ENCODE measurements at regions not wholly inside any gene's neighbourhood (a gene's known extent, or its start where the extent isn't known, plus 50 kb on each side); places are given as distances from the start of the nearest gene placed in this dataset.

DNA sequence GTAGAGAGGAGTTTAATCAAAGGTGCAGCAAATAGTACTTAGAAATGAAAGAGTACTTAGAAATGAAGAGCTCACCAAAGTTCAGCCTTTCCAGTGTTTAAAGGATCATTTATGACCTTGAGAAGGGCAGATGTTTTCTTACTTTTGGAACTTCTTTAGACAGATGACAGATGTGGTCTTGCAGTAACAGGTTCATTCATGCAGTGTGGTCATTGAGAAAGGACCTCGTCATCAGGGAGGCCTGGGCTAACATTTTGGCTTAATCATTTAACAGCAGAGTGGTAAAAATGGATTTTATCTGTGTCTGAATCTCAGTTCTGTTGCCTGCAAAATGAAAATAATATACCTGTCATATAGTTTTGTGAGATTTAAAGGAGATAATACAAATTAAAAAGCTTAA is 75.1 kb upstream of the NT5C1B start:
- DNase-seq (ENCODE audit: low read depth in 3 of 3) = no peak

DNA sequence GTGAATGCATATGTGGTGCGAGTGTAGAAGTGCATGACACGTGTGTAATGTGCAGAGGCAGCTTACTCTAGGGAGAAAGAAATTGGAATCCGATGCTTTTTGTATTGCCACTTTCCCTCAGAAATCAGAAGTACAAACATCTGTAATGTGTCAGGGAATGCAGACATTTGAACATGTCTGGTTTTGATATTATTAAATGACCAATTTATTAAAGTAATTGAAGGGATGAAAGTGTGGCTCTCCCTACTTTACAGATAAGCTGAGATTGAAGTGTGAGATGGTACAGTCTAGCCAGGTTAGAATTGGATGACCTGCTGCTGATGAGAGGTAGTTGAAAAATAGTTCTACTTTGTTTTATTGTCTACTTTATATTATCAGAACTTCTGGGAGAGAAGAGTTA is 74.5 kb upstream of the NT5C1B start:
- DNase-seq (ENCODE audit: low read depth in 3 of 3) = no peak

DNA sequence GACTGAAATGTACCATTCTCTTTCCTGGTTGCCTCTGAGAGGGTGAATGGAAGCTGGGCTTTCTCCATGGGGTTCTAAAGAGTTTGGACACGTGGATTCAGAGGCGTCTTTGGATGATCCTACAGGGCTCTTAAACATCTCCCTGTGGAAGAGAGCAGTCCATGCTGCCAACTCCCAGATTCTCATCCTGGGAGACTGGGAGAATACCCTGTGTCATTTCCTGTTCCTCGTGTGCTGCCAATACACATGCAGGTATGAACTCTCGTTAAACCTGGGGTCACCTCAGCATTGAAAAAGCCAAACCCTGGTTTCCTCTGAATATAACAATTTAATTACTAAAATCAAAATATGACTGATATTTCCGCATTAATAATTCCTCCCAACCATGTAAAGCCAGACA is 73.3 kb upstream of the NT5C1B start:
- no peak for DNase-seq (ENCODE audit: low read depth in 3 of 3)

DNA sequence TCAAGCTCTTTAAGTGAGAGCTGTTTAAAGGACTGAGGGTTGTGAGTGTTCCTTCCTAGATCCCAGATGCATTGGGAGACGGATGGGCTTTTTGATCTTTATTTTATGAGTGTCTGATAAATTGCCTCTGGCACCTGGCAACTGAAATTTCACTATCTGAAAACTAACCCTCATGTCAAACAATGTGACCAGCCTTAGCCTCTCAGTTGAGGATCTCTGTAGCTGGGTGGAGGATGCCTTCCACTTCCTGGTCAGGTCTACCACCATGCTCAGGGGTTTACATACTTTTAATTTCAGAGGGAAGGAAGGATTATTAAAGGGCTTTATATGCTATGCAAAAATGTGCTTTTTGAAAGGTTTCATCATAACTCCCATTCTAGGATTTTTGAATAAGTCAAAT is 70.5 kb upstream of the NT5C1B start:
- DNase-seq (ENCODE audit: low read depth in 3 of 3) = no peak

DNA sequence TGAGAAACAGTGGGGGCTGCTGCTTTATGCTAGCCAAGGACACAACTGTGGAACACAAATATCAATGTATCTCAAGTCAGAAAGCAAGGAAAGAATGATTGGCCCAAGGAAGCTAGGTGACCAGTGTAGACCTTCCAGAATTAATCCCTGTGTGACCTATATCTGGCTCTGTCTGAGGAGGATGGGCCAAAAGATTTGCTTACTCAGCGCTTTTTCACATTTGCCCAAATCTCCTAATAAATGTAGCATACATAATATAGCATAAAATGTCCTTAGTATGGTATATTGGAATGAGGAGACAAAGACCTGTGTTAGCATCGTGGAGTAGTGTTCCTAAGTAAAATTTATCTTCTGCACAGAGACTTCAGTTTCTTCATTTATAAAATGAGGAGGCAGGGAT is 66.7 kb upstream of the NT5C1B start:
- no peak for DNase-seq (ENCODE audit: low read depth in 3 of 3)

DNA sequence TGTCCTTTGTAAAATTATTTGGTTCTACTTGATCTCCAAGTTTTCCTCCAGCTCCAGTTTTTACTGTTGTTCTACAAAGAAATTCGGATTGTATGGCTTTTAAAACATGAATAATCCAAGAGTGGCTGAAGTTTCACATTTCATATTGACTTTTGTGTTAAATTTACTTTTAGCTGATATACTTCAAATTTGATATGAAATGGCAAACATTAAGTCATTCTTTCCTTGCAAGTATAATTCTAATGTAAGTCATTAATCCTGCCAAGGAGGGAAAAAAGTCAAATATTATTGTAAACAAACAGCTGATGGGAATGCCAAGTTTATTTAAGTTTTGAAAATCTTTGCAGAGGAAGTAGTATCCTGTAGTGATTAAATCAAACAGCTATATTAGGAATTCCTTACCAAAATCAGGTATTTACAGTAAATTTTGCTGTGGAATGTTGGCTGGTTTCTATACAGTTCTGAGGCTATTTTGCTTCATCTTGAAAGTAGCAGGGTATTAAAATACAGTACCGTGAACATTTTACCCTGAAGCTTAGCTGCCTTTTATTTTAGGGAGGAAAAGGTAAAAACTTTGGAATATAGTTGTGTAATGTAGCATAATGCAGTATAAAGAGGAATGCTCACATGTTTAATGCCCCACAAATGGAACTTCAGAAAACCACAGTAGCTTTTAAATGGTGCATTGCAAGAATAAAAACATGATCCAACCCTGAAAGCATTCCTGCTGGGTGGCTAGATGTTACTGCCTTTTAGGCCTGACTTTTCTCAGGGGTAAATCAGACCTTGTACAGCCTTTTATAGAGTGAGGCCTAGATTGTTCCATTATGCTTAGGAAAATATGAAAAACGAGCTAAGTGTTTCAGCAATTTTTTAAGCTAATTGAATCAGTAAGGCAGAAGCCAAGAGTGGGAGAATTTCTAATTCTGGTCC is 62.7 kb upstream of the NT5C1B start:
- no peak for DNase-seq (ENCODE audit: low read depth in 3 of 3)

DNA sequence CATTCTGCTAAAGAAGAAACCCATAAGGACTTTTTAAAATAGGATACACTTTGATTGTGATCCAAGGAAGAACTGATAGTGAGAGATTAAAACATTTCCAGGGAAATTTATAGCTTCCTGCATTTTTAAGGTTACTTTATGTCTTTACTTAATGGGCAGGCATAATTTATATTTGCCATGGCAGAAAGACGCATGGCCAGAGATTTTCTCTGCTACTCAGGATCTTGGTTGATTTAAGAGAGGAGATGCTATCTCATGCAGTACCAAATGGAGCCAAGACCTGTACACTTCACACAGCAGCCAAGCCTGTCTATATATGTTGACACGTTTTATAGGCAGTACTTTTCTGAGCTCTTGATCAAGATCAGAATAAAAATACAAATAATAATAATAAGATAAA is 60.9 kb upstream of the NT5C1B start:
- DNase-seq (ENCODE audit: low read depth in 3 of 3) = no peak

DNA sequence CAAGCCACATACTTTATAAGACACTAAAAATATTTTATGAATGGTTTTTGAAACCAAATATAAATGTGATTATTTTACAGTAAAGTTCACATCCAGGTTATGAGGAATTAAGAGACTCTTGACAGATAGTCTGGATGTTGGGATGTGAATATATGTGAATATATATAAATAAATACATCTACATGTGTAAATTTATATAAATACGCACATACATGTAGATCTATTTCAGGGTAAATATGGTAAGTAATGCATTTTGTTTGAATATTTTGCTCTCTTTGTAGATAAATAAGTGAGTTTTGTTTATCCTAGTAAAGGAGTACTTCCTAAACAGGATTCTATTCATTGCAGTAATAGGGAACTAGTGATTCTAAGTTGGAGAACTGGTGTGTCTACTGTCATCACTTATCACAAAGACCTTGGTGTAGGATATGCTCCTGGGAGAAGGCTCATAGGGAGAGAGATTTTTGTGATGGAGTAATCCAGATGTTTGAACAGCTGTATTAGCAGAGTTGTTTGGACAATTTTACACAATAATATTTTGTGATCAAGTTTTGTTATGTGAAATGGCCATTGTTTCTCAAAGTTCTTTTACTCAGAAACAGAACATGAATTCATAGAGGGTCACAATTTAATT is 60.2 kb upstream of the NT5C1B start:
- no peak for DNase-seq (ENCODE audit: low read depth in 3 of 3)

DNA sequence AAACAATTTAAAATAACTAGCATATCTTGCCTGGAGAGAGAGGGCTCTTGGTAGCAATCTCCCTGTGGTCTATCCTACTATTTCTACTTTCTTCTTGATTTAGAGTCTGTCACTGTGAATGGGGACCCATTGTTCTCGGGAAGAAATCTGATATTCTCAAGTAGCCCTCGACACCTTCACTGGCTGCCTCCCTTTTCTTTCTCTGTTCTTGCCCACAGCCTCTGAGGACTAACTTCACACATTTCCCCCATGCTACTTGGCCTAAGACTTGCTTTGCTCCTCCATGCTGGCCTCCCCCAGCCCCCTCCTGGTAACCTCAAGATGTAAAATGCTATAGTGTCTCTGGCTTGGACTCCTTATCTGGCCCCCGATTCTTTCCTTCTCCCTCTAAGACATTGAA is 58.8 kb upstream of the NT5C1B start:
- no peak for DNase-seq (ENCODE audit: low read depth in 3 of 3)

DNA sequence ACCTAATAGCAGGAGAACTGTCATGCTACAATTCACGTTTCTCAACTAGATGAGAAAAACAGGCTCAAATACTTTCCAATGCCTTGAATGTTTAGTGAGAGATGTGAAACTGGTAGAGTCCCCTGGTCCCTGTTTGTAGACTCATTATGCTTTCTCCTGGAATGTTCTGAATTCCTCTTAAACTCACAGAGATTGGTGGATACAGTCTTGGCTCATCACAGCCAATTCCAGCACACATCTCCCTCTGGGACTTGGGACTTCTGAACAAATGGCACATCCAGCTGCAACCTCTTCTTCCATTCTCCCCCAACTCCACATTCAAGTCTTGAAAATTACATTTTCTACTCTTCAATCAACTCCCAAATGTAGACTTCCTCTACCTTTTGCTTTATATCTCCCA is 58.4 kb upstream of the NT5C1B start:
- DNase-seq (ENCODE audit: low read depth in 3 of 3) = no peak

DNA sequence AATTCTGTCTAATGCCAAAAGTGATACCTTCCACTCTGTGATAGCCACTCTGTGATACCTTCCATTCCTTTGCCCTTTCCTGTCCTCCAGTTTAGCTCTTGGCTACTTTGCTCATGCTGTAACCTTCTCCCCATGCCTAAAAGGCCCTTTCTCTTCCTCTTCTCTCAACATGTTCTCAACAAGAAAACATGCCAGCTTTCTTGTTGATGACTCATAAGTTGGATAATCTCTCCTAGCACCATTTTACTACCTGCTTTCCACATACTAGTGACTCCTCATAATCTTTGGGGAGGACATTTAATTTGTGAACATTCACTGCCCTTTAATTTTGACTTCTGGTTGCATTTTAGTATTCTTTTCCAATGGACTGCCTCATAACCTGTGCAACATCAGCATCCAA is 55.9 kb upstream of the NT5C1B start:
- no peak for DNase-seq (ENCODE audit: low read depth in 3 of 3)

DNA sequence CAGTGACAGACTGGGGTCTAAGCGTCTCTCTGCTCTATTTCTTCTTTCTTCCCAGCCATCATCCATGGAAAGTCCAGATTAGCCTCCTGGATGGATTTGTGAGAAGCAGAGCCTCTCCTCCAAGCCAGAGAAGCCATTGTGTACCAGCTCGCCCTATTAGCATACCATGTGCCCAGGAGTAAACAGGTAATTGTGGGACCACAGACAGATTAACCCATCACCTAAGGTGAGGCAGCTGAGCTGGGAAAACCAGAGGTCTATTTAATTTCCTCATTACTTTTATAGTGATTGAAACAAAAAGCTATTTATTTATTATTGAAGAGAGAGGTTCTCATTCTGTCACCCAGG is 54.7 kb upstream of the NT5C1B start:
- no peak for DNase-seq (ENCODE audit: low read depth in 3 of 3)

DNA sequence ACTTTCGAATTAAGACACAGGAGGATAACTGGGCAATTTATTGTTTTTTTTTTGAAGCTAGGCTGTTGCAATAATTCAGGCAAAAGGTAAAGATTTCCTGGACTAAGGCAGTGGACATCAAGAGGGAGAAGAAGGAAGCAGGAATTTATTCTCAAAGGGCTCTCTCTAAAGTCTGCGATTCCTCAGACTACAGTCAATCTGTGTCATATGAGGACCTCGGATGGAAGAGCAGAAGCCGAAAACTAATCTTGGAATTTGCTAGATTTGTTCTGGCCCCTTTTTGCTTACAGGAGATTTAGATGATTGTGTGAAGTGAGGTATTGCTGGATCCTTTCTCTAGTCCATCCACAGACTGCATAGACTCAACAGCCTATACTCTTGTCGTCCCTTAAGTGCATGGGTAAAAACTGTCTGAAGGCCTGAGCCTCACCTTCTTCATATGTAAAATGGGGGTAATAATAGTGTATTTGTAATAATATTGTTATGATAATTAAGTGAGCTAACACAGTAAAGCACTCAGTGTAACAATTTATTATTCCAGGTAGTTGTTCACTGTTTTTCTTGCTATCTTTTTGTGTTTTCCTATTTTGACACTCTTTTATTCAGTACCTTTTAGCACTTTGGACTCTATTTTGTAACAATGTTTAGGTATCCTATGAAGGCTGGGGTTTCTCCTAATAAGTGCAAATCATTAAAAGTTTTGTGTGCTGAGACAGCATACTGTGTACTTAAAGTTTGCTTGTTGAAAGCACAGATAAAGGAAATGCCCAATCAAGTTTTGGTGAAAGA is 54.2 kb upstream of the NT5C1B start:
- no peak for DNase-seq (ENCODE audit: low read depth in 3 of 3)

DNA sequence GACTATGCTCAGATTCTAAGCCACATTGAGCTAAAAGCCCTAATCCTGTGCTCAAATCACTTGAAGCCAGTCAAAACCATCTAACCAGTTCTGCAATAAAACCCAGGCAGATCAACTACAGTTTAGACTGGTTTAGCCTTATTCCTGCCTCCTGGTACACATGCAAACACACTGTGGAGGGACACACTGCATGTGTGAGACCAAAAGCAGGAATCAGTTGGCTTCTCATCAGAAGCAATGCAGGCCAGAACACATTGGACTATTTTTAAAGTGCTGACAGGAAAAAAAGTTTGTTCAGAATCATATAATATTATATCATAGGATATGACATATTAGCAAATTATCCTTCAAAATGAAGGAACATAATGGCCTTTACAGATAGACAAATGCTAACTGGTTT is 52.5 kb upstream of the NT5C1B start:
- DNase-seq (ENCODE audit: low read depth in 3 of 3) = no peak

DNA sequence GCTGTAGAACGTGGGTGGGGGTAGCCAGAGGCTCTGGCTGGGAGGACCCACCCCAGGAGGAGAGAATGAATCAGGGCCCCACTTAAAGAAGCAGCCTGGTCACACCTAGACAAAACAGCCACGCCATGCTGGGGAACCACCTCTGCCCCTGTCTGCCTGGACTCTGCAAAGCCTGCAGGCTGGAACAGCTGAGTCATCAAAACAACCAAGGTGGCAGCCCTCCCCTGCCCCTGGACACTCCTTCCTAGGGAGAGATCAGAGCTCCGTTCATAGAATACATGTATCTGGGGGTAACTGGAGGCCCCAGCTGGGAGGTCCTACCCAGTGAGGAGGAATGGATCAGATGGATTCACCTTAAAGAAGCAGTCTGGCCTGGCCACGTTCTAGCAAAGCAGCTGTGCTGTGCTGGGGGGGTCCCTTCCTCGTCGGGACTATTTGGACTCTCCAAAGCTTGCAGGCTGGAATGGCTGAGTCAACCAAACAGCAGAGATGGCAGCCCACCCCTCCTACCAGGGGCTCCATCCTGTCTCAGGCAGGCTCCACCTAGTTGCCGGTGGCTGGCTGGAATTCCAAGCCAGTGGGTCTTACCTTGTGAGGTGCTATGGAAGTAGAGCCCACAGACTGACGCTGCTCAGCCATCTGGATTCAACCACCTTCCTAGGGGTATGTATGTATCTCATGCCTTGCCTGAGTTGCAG is 50.5 kb upstream of the NT5C1B start:
- no peak for DNase-seq (ENCODE audit: low read depth in 3 of 3)

Data from stimulated activated CD4-positive, alpha-beta T cell treated with anti-CD3 and anti-CD28 coated beads, TNF-alpha, amount 100 ng/mL, for 4 hours (primary cell).